GM12878 (cell line): ENCODE measurements at regions not wholly inside any gene's neighbourhood (a gene's known extent, or its start where the extent isn't known, plus 50 kb on each side); places are given as distances from the start of the nearest gene placed in this dataset.

ENCODE experiments used
- BCLAF1 ChIP-seq: fragments of 450-650 bp; IDR thresholded peaks from 2 replicates; pipeline ENCODE4 v1.6.1; 2017; ENCODE audit warnings: antibody characterized with exemption, mild to moderate bottlenecking, moderate library complexity
- CHD1 ChIP-seq: IDR thresholded peaks from 2 replicates; pipeline ENCODE4 v1.6.1; 2012; ENCODE audit warnings: low read depth, low read length, improper control_type of control experiment
- NFYA ChIP-seq: IDR thresholded peaks from 2 replicates; pipeline ENCODE4 v1.6.1; 2011; ENCODE audit warnings: low read depth, mild to moderate bottlenecking, low read length, improper control_type of control experiment, borderline replicate concordance
- PRDM15 ChIP-seq: fragments of 450-650 bp; formaldehyde crosslinking; IDR thresholded peaks from 2 replicates; pipeline ENCODE4 v1.4.0; 2020; ENCODE audit warnings: mild to moderate bottlenecking, moderate library complexity

GRCh38 chr7:22564511-22565045, 64.6 kb upstream of the STEAP1B start (continued):
- no peak for TF ChIP-seq BCLAF1
- TF ChIP-seq PRDM15 (CRISPR knock-in tag) = no peak
- TF ChIP-seq CHD1 = no peak
- TF ChIP-seq NFYA = no peak
